Muscle of back (tissue), 3 donors: ENCODE measurements at regions not wholly inside any gene's neighbourhood (a gene's known extent, or its start where the extent isn't known, plus 50 kb on each side); places are given as distances from the start of the nearest gene placed in this dataset.
A peak's percentile ranks its signal among the peaks of the same experiment; 100 is the strongest.

ENCODE experiments used
- DNase-seq, 3 donors: peaks; one replicate each; pipeline versions ENCODE4 v3.0.0 to v3.0.0-alpha.2; 2013

DNA sequence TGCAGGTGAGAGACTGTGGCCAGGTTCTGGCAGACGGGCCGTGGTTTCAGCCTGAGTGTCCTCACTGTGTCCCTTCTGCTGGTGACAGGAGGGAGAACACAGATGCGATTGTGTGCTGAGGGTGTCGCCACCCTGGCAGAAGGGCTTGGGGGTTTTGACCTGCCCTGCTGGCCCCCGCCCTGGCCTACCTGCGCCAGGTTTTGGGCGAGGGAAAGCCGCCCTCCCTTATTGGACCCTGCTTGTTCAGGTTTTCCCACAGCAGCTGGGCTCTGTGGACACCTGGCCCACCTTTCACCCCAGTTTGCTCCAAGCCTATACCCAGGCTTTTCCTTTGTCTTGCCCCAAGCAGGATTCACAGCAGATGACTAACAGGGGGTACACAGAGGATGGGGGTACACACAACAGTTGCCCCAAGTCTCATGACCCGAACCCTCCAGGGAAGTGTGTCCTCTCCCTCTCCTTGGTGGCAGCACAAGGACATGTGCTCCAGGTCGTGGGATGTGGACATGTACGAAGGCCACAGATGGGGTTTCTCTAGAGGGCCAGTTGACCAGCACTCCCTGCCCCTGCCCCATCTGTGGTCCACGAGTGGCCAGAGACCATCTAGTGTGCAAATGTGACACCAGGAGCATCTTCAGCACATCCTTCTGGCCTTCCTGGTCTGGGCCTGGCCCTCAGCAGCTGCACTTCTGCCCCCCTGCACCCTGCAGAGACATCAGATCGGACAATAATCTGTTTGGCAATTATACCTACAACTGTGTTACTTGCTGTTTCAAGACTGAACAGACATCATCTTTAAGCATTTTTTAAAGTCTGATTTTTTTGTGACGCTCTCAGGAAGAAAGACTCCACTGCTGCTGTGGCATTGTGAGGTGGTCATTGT, 265.8 kb upstream of the IRX4 start:
- no peak for DNase-seq

DNA sequence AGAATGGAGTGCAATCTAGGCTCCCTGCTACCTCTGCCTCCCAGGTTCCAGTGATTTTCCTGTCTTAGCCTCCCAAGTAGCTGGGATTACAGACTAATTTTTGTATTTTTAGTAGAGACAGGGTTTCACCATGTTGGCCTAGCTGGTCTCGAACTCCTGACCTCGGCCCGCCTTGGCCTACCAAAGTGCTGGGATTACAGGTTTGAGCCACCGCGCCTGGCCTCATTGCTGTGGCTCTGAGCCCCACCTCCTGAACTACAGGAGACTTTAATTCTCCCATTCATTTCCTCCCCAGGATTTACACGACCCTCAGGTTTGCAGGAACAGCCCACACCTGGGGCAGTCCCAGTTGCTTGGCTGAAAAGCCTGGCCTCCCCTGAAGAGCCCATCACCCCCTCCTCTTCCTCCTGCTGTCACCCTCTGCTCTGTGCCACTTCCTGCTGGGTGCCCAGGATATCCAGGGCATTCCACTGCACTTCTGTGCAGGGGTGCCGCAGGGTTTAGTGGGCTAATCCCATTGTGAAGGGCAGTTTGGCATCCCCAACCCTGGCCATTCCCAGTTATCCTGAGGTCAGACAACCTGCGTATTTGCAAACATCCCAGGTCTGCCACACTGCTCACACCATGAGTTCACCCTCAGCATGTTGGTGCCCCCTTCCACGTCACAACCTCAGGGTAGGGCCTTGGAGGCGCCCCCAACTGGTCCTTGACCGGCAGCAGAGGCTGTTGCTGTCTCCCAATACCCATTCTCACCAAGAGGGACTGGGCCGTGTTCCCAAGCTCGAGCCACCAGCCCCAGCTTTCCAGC, 265.0 kb upstream of the IRX4 start:
- no peak for DNase-seq

DNA sequence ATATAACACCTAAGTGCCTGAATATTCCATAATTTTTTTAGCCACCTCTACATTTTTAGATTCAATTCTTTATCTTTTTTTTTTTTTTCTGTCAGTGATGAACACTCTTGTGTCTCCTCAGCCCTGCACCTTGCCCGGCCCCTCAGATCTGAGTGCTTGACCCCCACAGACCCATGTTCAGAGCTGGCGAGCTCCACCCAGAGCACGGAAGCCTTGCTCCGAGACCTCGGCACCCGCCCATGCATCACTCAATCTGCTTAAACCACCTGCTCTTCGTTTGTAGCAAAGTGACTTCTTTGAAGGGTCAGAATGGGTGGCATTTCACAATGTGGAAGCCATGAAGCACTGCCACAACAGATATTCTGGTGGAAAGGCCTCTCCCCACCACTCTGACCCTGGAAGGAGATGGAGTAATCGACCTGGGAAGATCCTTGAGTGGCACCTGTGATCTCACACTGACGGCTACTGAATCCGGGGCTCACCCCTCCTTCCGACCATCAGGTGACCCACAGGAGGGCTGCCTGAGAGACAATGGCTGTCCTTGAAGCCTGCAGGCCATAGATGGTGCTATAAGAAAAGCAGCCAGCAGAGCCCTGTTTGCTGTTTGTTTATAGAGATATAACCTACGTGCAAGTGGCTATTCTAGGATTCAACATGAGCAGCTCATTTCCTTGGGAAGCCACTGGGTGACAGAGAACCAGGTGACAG, 261.1 kb upstream of the IRX4 start:
- DNase-seq = no peak

DNA sequence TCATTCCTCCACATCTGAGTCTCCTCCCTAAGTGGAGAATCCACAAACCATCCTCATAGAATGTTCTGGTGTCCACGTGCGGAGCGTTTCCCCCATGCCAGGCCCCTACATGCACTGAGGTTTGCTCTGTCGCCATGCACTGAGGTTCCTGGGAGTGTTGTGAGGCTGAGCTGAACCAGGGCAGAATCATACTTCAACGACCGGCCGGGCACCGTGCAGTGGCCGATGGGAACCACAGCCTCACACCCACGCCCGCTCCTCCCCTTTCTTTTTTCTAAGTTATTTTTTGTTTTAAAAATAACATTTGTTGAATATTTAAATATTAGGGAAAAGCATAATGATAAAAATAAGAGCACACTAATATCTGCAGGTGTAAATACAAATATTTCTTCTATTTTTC, 260.4 kb upstream of the IRX4 start:
- no peak for DNase-seq

DNA sequence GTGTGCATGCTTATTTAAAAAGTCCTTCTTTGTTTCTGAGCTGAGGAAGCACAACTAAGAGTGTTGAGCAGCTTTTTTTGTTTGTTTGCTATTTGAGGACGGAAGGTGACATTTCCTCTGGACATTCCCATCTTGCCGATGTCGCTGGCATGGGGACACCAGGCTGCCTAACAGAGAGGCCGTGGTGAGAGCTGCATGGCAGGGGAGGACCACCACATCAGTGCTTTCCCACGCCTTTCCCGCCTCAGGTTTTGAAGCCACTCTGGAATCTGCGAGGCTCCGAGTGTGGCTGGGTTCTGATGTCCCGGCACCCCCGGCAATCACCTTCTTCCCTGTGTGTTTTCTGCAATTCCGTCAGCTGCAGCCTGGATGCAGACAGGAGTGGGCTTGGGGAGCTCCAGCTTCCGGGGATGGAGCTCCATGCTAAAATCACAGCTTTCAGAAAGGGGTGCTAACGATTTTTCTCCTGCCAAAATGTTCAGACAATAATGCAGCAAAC, 259.8 kb upstream of the IRX4 start:
- no peak for DNase-seq

DNA sequence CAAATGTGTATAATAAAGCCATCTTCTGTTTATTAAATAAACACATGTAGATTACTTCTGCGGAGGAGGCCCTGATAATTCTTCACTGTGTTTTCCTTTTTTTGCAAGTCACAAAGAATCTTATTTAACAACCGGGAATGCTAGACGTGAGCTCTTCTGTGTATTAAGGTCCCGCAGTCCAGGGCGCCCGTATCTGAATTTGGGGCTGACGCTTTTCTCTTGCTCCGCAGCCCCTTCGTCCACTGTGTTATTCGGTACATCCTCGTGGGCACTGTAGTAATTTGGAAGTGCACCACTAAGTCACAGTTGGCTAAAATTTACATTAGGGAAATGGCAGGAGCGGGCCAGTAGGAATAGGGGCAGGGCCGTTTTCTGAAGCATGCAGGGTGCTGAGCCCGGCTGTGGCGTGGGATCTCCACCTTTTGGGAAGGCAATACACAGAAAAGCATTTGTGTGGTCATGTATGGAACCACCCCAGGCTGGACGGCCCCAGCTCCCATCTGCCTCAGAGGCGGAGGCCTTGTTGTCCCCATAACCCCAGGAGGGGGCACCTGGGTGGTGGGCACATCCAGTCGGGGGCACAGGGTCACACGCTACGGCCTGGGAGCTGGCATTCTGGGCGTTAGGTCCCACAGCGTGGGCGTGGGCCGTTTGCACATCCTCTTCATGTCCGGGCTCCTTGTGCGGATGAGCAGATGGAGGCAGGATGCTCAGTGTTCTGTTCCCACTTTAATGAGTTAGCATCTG, 258.7 kb upstream of the IRX4 start:
- DNase-seq = no peak

DNA sequence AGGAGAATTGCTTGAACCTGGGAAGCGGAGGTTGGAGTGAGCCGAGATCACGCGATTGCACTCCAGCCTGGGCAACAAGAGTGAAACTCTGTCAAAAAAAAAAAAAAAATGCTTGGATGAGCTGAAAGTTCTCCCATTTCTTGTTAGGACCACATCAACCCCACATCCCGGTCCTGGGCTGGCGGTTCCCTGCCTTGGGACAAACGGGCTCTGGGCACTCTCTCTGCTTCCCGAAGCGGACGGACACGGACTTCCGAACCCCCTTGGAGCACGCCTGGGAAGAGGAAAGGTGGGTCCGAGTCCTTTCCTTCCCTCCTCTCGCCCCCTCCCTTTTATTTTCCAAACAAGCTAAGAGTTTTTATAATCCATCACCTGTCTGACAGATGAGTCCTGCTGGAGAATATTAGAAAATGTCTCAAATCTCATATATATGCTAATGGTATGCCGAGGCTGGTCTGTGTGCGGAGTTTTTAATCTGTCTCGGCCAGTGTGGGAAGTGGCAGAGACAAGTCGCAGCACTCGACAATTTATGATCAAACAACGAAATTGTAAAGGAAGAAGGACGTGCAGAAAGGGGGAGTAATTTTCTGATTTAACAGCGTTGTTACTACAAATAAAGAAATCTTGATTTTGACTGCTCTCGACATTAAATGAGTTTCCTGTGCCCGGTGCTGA, 257.9 kb upstream of the IRX4 start:
- DNase-seq = no peak

DNA sequence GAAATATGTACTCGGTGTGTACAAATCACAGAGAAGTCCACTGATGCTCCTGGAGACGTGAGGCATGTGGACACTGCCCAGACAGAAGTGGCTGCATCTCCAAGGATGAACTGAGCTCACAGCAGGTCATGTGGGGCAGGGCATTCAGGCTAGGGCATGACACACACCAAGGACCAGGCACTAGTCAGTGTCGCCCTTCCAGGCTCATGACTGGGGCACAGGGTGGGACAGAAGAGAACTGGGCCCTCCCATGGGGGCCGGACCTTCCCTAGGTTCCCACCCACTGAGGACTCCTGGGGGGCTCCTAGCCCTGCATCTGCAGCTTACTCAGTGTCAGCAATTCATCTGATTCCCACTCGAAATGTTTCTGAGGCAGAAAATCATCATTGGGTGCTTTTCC, 256.8 kb upstream of the IRX4 start:
- DNase-seq = no peak

DNA sequence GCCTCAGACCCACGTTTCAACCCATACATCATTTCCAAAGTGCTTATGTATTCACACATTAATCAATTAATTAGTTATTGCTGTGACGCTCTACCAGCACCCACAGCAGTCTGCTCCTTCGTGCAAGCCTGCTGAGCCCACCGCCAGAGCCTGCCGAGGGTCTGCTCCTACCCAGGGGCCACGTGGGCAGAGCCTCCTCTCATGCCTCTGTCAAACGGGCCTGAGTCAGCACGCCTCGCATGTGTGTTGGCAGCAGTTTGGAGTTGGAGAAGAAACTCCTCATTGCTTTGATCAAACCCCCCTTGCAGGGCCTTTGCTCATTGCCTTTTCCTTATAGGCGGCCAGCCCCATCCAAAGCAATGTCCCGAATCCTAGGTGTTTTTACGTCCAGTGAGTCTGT, 256.2 kb upstream of the IRX4 start:
- no peak for DNase-seq

DNA sequence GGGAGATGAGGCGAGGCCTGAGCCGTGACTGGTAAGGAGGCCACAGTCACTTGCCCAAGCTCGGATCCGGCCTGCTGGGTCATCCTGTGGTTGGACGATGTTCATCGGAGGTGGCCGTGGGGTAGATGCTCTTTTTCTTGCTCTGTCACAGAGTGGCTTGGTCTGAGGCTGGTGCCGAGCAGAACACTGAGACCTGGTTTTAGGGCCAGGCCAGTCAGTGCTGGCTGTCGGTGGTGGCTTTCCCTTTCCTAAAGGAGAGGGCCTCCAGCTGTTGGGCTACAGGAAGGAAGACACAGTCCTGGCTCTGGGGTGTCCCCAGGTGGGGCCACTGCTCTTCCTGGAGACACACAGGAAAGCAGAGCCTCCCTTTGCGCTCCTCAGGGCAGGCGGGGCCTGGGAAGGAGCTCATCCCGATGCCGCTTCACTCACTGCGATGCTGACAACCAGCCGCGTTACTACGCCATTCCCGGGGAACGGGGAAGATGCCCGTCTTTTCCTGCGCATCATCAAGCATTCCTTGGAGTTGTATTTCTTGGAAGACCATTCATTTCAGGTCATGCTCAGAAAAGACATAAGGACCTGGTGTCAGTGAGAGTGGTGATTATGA, 254.8 kb upstream of the IRX4 start:
- no peak for DNase-seq

DNA sequence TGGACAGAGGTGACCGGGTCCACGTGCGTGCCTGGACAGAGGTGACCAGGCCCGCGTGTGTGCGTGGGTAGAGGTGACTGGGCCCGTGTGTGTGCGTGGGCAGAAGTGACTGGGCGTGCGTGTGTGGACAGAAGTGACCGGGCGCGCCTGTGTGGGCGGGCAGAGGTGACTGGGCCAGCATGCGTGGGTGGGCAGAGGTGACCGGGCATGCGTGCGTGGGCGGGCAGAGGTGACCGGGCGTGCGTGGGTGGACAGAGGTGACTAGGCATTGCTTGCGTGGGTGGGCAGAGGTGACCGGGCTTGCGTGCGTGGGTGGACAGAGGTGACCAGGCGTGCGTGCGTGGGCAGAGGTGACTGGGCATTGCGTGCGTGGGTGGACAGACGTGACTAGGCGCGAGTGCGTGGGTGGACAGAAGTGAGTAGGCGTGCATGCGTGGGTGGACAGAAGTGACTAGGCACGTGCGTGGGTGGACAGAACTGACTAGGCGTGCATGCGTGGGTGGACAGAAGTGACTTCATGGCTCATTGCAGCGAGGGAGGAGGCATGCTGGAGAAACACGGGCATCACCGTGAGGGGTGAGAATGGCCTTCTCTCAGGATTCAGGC, 254.1 kb upstream of the IRX4 start:
- no peak for DNase-seq

DNA sequence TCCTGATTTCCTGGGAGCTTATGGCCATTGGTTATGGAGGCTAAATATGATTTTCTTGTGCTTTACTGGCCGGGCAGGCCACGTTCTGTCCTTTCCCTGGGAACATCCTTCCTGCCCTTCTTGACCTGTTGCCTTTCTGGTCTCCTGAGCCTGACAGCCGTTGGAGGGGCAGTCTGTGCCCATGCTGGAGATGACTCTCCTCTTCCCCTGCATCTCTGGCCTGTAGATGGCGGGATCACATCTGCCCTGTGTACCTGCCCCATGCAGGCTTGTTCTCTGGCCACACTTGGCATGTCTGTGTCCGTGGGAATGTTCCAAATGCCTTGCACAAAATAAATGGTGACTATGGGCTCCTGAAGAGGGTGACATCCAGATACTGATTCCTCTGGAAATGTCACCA, 253.1 kb upstream of the IRX4 start:
- no peak for DNase-seq

DNA sequence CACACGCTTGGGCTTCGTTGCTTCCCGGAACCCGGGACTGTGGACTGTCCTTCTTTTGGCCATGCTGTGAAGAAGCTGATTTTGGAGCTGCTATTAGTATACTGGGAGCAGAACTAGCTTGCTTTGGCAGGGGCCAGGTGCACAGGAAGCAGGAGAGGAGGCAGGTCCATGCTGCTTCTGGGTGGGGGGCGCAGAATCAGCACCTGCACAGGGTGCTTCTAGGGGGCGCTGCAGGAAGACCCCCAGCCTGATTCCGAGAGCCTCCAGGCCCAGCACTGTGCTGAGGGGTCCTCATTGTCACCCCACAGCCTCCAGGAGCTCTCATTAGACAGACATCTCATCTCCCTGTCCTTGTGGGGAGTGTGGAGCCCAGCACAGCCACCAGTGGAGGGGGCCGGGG, 252.6 kb upstream of the IRX4 start:
- DNase-seq = peak in 1 of 3 donors; percentile 13

DNA sequence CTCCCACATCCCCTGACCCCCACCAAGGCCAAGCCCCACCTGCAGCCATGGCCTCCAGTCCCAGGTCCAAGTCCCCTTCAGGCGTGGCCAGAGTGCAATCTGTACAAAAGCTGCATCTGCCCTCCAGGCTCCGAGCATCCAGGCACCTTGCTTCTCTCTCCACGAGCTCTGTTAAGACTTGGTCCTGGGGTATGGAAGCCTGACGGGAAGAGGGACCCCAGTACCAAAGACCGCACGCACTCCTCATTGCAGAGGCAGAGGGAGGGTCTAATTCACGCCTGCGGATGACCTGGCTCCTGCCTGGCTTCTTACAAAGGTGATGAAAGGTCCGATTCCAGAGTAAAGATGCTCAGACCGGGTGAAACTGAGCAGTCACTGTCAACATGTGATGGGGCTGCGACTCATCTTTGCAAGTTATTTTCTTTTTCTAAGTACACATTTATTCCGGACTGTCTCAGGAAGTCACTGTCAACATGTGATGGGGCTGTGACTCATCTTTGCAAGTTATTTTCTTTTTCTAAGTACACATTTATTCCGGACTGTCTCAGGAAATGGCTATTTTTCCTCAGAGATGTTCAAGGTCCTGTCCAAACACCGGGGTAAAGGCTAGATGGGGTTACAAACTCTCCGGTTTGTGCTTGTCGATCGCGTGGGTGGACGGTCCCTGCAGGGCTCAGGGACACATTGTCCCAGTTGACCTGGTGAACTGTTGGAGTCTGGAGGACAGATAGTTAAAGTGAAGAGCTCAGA, 252.0 kb upstream of the IRX4 start:
- no peak for DNase-seq

DNA sequence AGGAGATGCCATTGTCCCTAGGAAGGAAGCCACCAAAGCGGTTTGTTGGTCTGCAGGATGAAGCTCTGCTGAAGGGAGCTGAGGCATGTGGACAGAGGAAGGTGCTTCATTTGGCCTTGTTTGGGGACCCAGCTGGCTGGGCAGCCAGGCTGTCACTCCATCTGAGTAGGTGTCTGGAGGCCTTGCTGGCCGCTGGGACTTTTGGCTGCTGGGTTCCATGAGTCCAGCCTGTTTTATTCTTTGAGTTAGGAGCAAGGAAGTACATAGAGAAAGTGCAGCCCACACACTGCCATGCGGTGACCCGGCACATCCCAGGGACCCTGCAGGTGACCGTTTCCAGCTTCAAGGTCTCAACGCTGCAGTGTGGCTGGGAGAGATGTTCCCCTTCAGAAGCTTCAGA, 251.2 kb upstream of the IRX4 start:
- DNase-seq = no peak

DNA sequence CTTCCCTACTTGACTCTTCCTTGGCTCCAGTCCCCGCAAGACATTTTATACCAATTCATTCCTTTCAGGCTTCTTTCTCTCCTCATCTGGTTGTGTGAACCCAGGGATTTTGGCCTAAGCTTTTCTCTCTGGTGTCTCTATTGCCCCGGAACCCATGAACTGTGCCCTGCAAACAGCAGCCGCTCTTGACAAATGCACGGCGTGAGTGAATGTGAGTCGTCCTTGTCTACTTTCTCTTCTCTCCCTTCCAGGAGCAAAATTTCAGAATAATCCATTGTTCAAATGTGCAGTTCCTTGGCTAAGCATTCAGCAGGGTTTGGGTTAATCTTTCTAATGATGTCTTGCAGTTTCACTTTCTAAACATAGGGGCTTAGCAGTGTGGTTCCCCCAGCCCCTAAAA, 250.4 kb upstream of the IRX4 start:
- no peak for DNase-seq

DNA sequence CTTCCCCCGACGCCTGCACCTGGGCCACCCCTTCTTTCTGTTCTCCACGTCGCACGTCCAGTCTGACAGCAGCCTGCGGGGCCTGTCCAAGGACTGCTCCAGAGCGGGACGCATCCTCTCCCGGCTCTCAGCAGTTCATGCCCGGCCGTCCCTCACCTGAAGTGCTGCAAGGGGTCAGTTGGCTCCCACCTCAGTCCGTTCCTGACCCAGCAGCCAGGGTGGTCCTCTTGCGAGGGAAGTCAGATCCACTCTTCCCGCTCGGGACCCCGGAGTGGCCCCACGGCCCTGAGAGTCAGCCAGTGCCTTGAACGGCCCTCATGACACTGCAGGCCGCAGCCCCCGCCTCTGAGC, 249.7 kb upstream of the IRX4 start:
- DNase-seq = no peak

DNA sequence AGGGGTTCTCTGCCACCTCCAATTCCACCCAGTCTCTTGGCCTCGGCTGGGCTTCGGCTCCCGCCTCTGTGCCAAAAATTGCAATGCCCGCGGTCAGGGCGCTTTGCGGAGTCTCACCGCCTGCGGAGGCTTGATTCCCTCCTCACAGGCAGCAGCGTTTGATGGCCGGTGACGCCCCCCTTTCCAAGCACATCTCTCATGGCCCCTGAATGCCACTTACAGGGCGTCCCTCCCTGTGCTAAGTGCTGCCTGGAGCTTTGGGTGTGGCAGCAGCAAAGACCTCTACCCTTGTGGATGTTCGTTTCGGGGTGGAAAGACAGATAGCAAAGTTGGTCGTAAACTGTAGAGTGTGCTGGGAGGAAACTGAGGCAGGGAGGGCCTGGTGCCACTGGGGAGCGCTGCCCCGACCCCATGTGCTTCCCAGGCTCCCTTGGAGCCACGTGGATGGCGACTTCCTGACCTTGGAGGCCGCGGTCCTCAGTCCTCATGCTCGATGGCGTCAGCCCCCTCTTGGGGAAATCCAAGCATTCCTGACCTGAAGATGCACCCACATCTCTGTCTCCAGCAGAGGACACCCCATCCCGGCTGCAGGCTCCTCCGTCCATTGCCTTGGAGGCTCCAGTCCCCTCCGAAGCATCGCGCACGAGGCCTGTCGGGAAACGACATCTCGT, 249.2 kb upstream of the IRX4 start:
- no peak for DNase-seq

DNA sequence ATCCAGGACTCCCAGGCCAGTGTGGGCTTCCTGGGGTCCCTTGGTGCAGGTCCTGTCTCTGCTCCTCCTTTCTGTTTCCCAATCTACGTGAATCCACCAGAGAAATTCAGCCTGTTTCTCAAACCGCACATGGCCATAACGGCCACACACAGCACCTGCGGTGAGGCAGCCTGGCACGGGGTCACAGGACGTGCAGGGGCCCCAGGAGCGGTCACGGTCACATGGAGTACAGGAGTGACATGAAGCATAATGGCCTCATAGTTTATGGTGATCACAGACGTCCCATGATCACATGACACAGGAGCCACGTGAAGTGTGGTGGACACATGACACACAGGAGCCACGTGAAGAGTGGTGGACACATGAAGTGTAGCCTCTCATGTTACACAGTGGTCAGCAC, 248.5 kb upstream of the IRX4 start:
- DNase-seq = no peak
